ENCODE measurements at regions not wholly inside any gene's neighbourhood (a gene's known extent, or its start where the extent isn't known, plus 50 kb on each side); places are given as distances from the start of the nearest gene placed in this dataset.

DNA sequence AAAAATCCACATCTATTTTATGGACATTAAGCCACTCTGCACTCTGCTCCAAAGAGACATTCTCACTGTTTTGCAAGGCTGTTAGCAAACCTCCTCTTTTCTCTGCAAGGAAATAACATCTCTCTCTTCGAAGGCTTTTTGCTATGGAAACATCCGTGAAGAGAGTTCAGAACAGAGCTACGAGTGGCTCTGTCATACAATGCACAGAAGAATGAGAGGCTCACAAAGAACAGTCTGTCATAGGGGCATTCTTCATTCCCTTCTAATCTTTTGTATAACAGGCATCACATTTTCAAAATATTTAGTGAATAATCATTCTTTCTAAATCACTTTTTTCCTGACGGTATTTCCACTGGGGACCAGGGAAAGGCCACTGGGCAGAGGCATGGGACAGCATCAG, 346.1 kb downstream of the IRS2 start:
- no peak for FAIRE-seq
- Histone ChIP-seq H3K79me2 (ENCODE audit: control insufficient read depth, insufficient read depth, low read length) (no peaks in the 10 kb centered on the region), H3K9ac (ENCODE audit: control insufficient read depth, extremely low read depth, insufficient read depth, low read length) (no peak overlapping the region), H3K4me2 (ENCODE audit: control insufficient read depth, extremely low read depth, insufficient read depth, low read depth, low read length) (no peak overlapping the region), H3K9me1 (ENCODE audit: control insufficient read depth, extremely low read depth, insufficient read depth, low read length) (no peaks in the 10 kb centered on the region), H2AFZ (ENCODE audit: control insufficient read depth, low read length) (no peak overlapping the region), H3K9me3 (ENCODE audit: control insufficient read depth, low read depth, low read length) (no peaks in the 10 kb centered on the region), H3K27me3 (ENCODE audit: control insufficient read depth, extremely low read depth, insufficient read depth, low read length) (no peaks in the 10 kb centered on the region), H3K4me3 (ENCODE audit: control insufficient read depth in 2 of 3, extremely low read depth in 1 of 3, insufficient read depth in 2 of 3, low read depth in 1 of 3, low read length in 3 of 3) (no peak overlapping the region), H3K27ac (ENCODE audit: control insufficient read depth, insufficient read depth, low read length) (no peak overlapping the region), H3K36me3 (ENCODE audit: control insufficient read depth in 2 of 2, extremely low read depth in 1 of 2, insufficient read depth in 2 of 2, low read length in 2 of 2) (no peaks in the 10 kb centered on the region), H4K20me1 (ENCODE audit: control insufficient read depth, extremely low read depth, insufficient read depth, low read length) (no peaks in the 10 kb centered on the region), H3K4me1 (ENCODE audit: control insufficient read depth, extremely low read depth, insufficient read depth, low read length) (peaks cover 19% of the 10 kb centered on the region)
- TF ChIP-seq EZH2 (IDR thresholded peaks at IDR 0.05; ENCODE audit: low read length) = no peak
- TF ChIP-seq, protein P1, sequence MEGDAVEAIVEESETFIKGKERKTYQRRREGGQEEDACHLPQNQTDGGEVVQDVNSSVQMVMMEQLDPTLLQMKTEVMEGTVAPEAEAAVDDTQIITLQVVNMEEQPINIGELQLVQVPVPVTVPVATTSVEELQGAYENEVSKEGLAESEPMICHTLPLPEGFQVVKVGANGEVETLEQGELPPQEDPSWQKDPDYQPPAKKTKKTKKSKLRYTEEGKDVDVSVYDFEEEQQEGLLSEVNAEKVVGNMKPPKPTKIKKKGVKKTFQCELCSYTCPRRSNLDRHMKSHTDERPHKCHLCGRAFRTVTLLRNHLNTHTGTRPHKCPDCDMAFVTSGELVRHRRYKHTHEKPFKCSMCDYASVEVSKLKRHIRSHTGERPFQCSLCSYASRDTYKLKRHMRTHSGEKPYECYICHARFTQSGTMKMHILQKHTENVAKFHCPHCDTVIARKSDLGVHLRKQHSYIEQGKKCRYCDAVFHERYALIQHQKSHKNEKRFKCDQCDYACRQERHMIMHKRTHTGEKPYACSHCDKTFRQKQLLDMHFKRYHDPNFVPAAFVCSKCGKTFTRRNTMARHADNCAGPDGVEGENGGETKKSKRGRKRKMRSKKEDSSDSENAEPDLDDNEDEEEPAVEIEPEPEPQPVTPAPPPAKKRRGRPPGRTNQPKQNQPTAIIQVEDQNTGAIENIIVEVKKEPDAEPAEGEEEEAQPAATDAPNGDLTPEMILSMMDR (optimal IDR thresholded peaks at IDR 0.05 in 1 of 3, IDR thresholded peaks at IDR 0.05 in 1 of 3, conservative IDR thresholded peaks at IDR 0.05 in 1 of 3; ENCODE audit: extremely low read depth in 1 of 3, insufficient read depth in 2 of 3, low read length in 3 of 3) = no peak
- DNase-seq (ENCODE audit: low read depth, low spot score) = no peak
- dilution Hi-C loops (cut with MboI; ENCODE audit: extremely low pct_ligation_motif_present, low sequenced_read_pairs) = no loop called here

DNA sequence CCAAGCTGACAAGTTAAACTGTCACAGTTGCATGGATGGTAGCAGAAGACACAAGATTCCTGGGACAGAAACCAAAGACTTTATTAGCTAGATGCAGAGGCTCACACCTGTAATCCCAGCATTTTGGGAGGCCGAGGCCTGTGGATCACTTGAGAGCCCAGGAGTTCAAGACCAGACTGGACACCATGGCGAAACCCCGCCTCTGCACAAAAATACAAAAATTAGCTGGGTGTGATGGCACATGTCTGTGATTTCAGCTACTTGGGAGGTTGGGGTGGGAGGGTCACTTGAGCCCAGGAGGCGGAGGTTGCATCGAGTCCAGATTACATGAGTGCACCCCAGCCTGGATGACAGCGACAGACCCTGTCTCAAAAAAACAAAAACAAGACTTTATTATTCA, 346.6 kb downstream of the IRS2 start:
- TF ChIP-seq, protein P1 (optimal IDR thresholded peaks at IDR 0.05 in 1 of 3, IDR thresholded peaks at IDR 0.05 in 1 of 3, conservative IDR thresholded peaks at IDR 0.05 in 1 of 3; ENCODE audit: extremely low read depth in 1 of 3, insufficient read depth in 2 of 3, low read length in 3 of 3) = no peak
- TF ChIP-seq EZH2 (IDR thresholded peaks at IDR 0.05; ENCODE audit: low read length) = no peak
- no peaks in the 10 kb centered on the region for H4K20me1 ChIP-seq (ENCODE audit: control insufficient read depth, extremely low read depth, insufficient read depth, low read length)
- DNase-seq (ENCODE audit: low read depth, low spot score) = no peak
- no peak overlapping the region for H3K4me3 ChIP-seq (ENCODE audit: control insufficient read depth in 2 of 3, extremely low read depth in 1 of 3, insufficient read depth in 2 of 3, low read depth in 1 of 3, low read length in 3 of 3)
- H3K79me2 ChIP-seq (ENCODE audit: control insufficient read depth, insufficient read depth, low read length) = no peaks in the 10 kb centered on the region
- no peaks in the 10 kb centered on the region for H3K36me3 ChIP-seq (ENCODE audit: control insufficient read depth in 2 of 2, extremely low read depth in 1 of 2, insufficient read depth in 2 of 2, low read length in 2 of 2)
- H3K27me3 ChIP-seq (ENCODE audit: control insufficient read depth, extremely low read depth, insufficient read depth, low read length) = no peaks in the 10 kb centered on the region
- H3K27ac ChIP-seq (ENCODE audit: control insufficient read depth, insufficient read depth, low read length) = no peak overlapping the region
- H3K9me3 ChIP-seq (ENCODE audit: control insufficient read depth, low read depth, low read length) = no peaks in the 10 kb centered on the region
- H3K9me1 ChIP-seq (ENCODE audit: control insufficient read depth, extremely low read depth, insufficient read depth, low read length) = no peaks in the 10 kb centered on the region
- no peak for FAIRE-seq
- dilution Hi-C loops (cut with MboI; ENCODE audit: extremely low pct_ligation_motif_present, low sequenced_read_pairs) = no loop called here
- H3K4me1 ChIP-seq (ENCODE audit: control insufficient read depth, extremely low read depth, insufficient read depth, low read length) = peaks cover 19% of the 10 kb centered on the region
- H2AFZ ChIP-seq (ENCODE audit: control insufficient read depth, low read length) = no peak overlapping the region
- no peak overlapping the region for H3K4me2 ChIP-seq (ENCODE audit: control insufficient read depth, extremely low read depth, insufficient read depth, low read depth, low read length)
- H3K9ac ChIP-seq (ENCODE audit: control insufficient read depth, extremely low read depth, insufficient read depth, low read length) = no peak overlapping the region
